Keratinocyte (primary cell): ENCODE measurements at regions not wholly inside any gene's neighbourhood (a gene's known extent, or its start where the extent isn't known, plus 50 kb on each side); places are given as distances from the start of the nearest gene placed in this dataset.

Experiments
- DNase-seq: peaks from one replicate; pipeline ENCODE4 v3.0.0-alpha.2; 2011; ENCODE audit warnings: low read depth, missing footprints, low spot score
- FAIRE-seq: peaks from 2 replicates; lab custom pipeline; 2011; peaks lifted over from hg19 to GRCh38; lab: Jason Lieb, UNC
- H2AFZ ChIP-seq: 2 replicates; pipeline ENCODE4 v1.6.0; 2012; ENCODE audit warnings: low read length, control low read depth, inconsistent platforms; ENCODE audit not compliant: control insufficient read depth
- H3K27ac ChIP-seq: 2 replicates; pipeline ENCODE4 v1.5.1; 2011; ENCODE audit warnings: low read length; ENCODE audit not compliant: control insufficient read depth, insufficient read depth
- H3K27me3 ChIP-seq: 3 replicates; pipeline ENCODE4 v1.6.0; 2011; ENCODE audit warnings: low read length; ENCODE audit not compliant: control insufficient read depth, insufficient read depth; ENCODE audit errors: extremely low read depth
- H3K36me3 ChIP-seq, 2 experiments: 2 replicates in 1 of 2; 3 replicates in 1 of 2; pipeline ENCODE4 v1.5.1; 2011; ENCODE audit warnings: low read length in 2 of 2, mild to moderate bottlenecking in 1 of 2; ENCODE audit not compliant: control insufficient read depth in 2 of 2, insufficient read depth in 2 of 2; ENCODE audit errors: extremely low read depth in 1 of 2
- H3K4me1 ChIP-seq: 3 replicates; pipeline ENCODE4 v1.5.1; 2011; ENCODE audit warnings: low read length; ENCODE audit not compliant: control insufficient read depth, insufficient read depth; ENCODE audit errors: extremely low read depth
- H3K4me2 ChIP-seq: 3 replicates; pipeline ENCODE4 v1.6.0; 2011; ENCODE audit warnings: low read depth, low read length; ENCODE audit not compliant: control insufficient read depth, insufficient read depth; ENCODE audit errors: extremely low read depth
- H3K4me3 ChIP-seq, 3 experiments: fragments of 200-600 bp in 1 of 3; sonication (generic) in 1 of 3; 2 replicates in 2 of 3; 3 replicates in 1 of 3; pipeline ENCODE4 v1.5.1; 2011 to 2016; ENCODE audit warnings: low read length in 3 of 3, mild to moderate bottlenecking in 3 of 3, control low read depth in 2 of 3, inconsistent platforms in 1 of 3, low read depth in 1 of 3, mixed read lengths in 1 of 3, mixed run types in 1 of 3, moderate library complexity in 1 of 3; ENCODE audit not compliant: control insufficient read depth in 2 of 3, insufficient read depth in 2 of 3; ENCODE audit errors: extremely low read depth in 1 of 3
- H3K79me2 ChIP-seq: 2 replicates; pipeline ENCODE4 v1.6.0; 2012; ENCODE audit warnings: low read length; ENCODE audit not compliant: control insufficient read depth, insufficient read depth
- H3K9ac ChIP-seq: 3 replicates; pipeline ENCODE4 v1.6.0; 2011; ENCODE audit warnings: low read length; ENCODE audit not compliant: control insufficient read depth, insufficient read depth; ENCODE audit errors: extremely low read depth
- H3K9me1 ChIP-seq: 3 replicates; pipeline ENCODE4 v1.6.0; 2011; ENCODE audit warnings: low read length; ENCODE audit not compliant: control insufficient read depth, insufficient read depth; ENCODE audit errors: extremely low read depth
- H3K9me3 ChIP-seq: 2 replicates; pipeline ENCODE4 v1.5.1; 2012; ENCODE audit warnings: low read depth, low read length; ENCODE audit not compliant: control insufficient read depth
- H4K20me1 ChIP-seq: 3 replicates; pipeline ENCODE4 v1.6.0; 2011; ENCODE audit warnings: low read length; ENCODE audit not compliant: control insufficient read depth, insufficient read depth; ENCODE audit errors: extremely low read depth
- CTCF ChIP-seq, 3 experiments: IDR thresholded peaks in 1 of 3; conservative IDR thresholded peaks in 1 of 3; optimal IDR thresholded peaks in 1 of 3; 2 replicates in 2 of 3; 3 replicates in 1 of 3; pipeline versions ENCODE3 to v1.5.1; 2011; ENCODE audit warnings: low read length in 3 of 3, mild to moderate bottlenecking in 3 of 3, moderate library complexity in 2 of 3, control low read depth in 1 of 3, inconsistent platforms in 1 of 3; ENCODE audit not compliant: insufficient read depth in 2 of 3; ENCODE audit errors: extremely low read depth in 1 of 3
- EZH2 ChIP-seq: IDR thresholded peaks from one replicate; pipeline ENCODE4 v1.6.1; 2012; ENCODE audit warnings: inconsistent platforms, mild to moderate bottlenecking, low read length, moderate library complexity
- dilution Hi-C: fragments of 300-500 bp; cut with MboI; formaldehyde crosslinking; loops from one replicate; pipeline ENCODE4 v1.7.0; 2020; ENCODE audit warnings: low sequenced_read_pairs; ENCODE audit not compliant: extremely low pct_ligation_motif_present

- no peaks in the 10 kb centered on the region for H3K27me3 ChIP-seq
- H3K4me2 ChIP-seq: no peak overlapping the region
- no peaks in the 10 kb centered on the region for H3K79me2 ChIP-seq
- TF ChIP-seq EZH2 (no peak), CTCF (optimal IDR thresholded peaks at IDR 0.05 in 1 of 3, IDR thresholded peaks at IDR 0.05 in 1 of 3, conservative IDR thresholded peaks at IDR 0.05 in 1 of 3; ENCODE audit: extremely low read depth in 1 of 3, insufficient read depth in 2 of 3, low read length in 3 of 3) (no peak)
- no peaks in the 10 kb centered on the region for H3K9me3 ChIP-seq
- no peak for FAIRE-seq
- no peaks in the 10 kb centered on the region for H3K36me3 ChIP-seq
- no peak for DNase-seq
- H3K4me1 ChIP-seq: peaks cover 10% of the 10 kb centered on the region
- H3K27ac ChIP-seq: no peak overlapping the region
- dilution Hi-C loops: no loop called here
- H2AFZ ChIP-seq: no peak overlapping the region
- H3K9ac ChIP-seq: no peak overlapping the region
- no peak overlapping the region for H3K4me3 ChIP-seq
- H3K9me1 ChIP-seq: no peaks in the 10 kb centered on the region
- H4K20me1 ChIP-seq: no peaks in the 10 kb centered on the region
These were observed 610.0 kb upstream of the CADM1 start for GRCh38 chr11:116114198-116114651.

GRCh38 chr11:116112087-116112935 is 608.1 kb upstream of the CADM1 start:
- dilution Hi-C loops: no loop called here
- no peak overlapping the region for H2AFZ ChIP-seq
- no peaks in the 10 kb centered on the region for H4K20me1 ChIP-seq
- H3K4me2 ChIP-seq: no peak overlapping the region
- H3K4me1 ChIP-seq: peaks cover 13% of the 10 kb centered on the region
- H3K4me3 ChIP-seq: no peak overlapping the region
- H3K9ac ChIP-seq: no peak overlapping the region
- DNase-seq (no peak), FAIRE-seq (no peak)
- TF ChIP-seq EZH2: no peak
- TF ChIP-seq CTCF (optimal IDR thresholded peaks at IDR 0.05 in 1 of 3, IDR thresholded peaks at IDR 0.05 in 1 of 3, conservative IDR thresholded peaks at IDR 0.05 in 1 of 3; ENCODE audit: extremely low read depth in 1 of 3, insufficient read depth in 2 of 3, low read length in 3 of 3): no peak
- H3K9me3 ChIP-seq: no peaks in the 10 kb centered on the region
- H3K79me2 ChIP-seq: no peaks in the 10 kb centered on the region
- H3K9me1 ChIP-seq: no peaks in the 10 kb centered on the region
- H3K36me3 ChIP-seq: no peaks in the 10 kb centered on the region
- no peak overlapping the region for H3K27ac ChIP-seq
- no peaks in the 10 kb centered on the region for H3K27me3 ChIP-seq
